ENCODE measurements at regions not wholly inside any gene's neighbourhood (a gene's known extent, or its start where the extent isn't known, plus 50 kb on each side); places are given as distances from the start of the nearest gene placed in this dataset.

GRCh38 chr10:88066319-88066718 lies 202.9 kb downstream of the PTEN start:
- Histone ChIP-seq H3K4me1 (ENCODE audit: control insufficient read depth, insufficient read depth, low read length) (no peaks in the 10 kb centered on the region), H3K4me3 (ENCODE audit: low read depth, low read length) (no peak overlapping the region), H3K27ac (ENCODE audit: low read depth, low read length) (no peak overlapping the region), H3K27me3 (ENCODE audit: control insufficient read depth, insufficient read depth, low read length) (no peaks in the 10 kb centered on the region), H3K36me3 (ENCODE audit: control insufficient read depth, insufficient read depth, low read length) (no peaks in the 10 kb centered on the region), H3K9me3 (ENCODE audit: control insufficient read depth, insufficient read depth, low read length) (no peaks in the 10 kb centered on the region)
- DNase-seq (ENCODE audit: low read depth in 4 of 6, low spot score in 6 of 6) = no peak
- WGBS (ENCODE audit: insufficient coverage) = no CpG with 5 or more reads among the region's 3 CpGs

GRCh38 chr10:88066876-88067275 lies 203.5 kb downstream of the PTEN start:
- no peak for DNase-seq (ENCODE audit: low read depth in 4 of 6, low spot score in 6 of 6)
- WGBS (ENCODE audit: insufficient coverage) = 92% methylated on average over 4 of the region's 6 CpGs
- H3K9me3 ChIP-seq (ENCODE audit: control insufficient read depth, insufficient read depth, low read length) = no peaks in the 10 kb centered on the region
- H3K4me1 ChIP-seq (ENCODE audit: control insufficient read depth, insufficient read depth, low read length) = no peaks in the 10 kb centered on the region
- H3K27me3 ChIP-seq (ENCODE audit: control insufficient read depth, insufficient read depth, low read length) = no peaks in the 10 kb centered on the region
- H3K27ac ChIP-seq (ENCODE audit: low read depth, low read length) = no peak overlapping the region
- no peak overlapping the region for H3K4me3 ChIP-seq (ENCODE audit: low read depth, low read length)
- H3K36me3 ChIP-seq (ENCODE audit: control insufficient read depth, insufficient read depth, low read length) = no peaks in the 10 kb centered on the region

GRCh38 chr10:88067737-88068136 lies 204.3 kb downstream of the PTEN start:
- no peak for DNase-seq (ENCODE audit: low read depth in 4 of 6, low spot score in 6 of 6)
- Histone ChIP-seq H3K27ac (ENCODE audit: low read depth, low read length) (no peak overlapping the region), H3K4me3 (ENCODE audit: low read depth, low read length) (no peak overlapping the region), H3K9me3 (ENCODE audit: control insufficient read depth, insufficient read depth, low read length) (no peaks in the 10 kb centered on the region), H3K27me3 (ENCODE audit: control insufficient read depth, insufficient read depth, low read length) (no peaks in the 10 kb centered on the region), H3K36me3 (ENCODE audit: control insufficient read depth, insufficient read depth, low read length) (no peaks in the 10 kb centered on the region), H3K4me1 (ENCODE audit: control insufficient read depth, insufficient read depth, low read length) (no peaks in the 10 kb centered on the region)

GRCh38 chr10:88069338-88069737 lies 205.9 kb downstream of the PTEN start:
- no peak overlapping the region for H3K27ac ChIP-seq (ENCODE audit: low read depth, low read length)

GRCh38 chr10:88070080-88070880 lies 206.9 kb downstream of the PTEN start:
- H3K36me3 ChIP-seq (ENCODE audit: control insufficient read depth, insufficient read depth, low read length) = no peaks in the 10 kb centered on the region
- no peaks in the 10 kb centered on the region for H3K27me3 ChIP-seq (ENCODE audit: control insufficient read depth, insufficient read depth, low read length)
- no peaks in the 10 kb centered on the region for H3K9me3 ChIP-seq (ENCODE audit: control insufficient read depth, insufficient read depth, low read length)
- WGBS (ENCODE audit: insufficient coverage) = 80% methylated on average over 9 of the region's 10 CpGs
- no peak for DNase-seq (ENCODE audit: low read depth in 4 of 6, low spot score in 6 of 6)
- no peaks in the 10 kb centered on the region for H3K4me1 ChIP-seq (ENCODE audit: control insufficient read depth, insufficient read depth, low read length)
- no peak overlapping the region for H3K27ac ChIP-seq (ENCODE audit: low read depth, low read length)
- no peak overlapping the region for H3K4me3 ChIP-seq (ENCODE audit: low read depth, low read length)

More at GRCh38 chr10:88069338-88069737, 205.9 kb downstream of the PTEN start:
- no peak for DNase-seq (ENCODE audit: low read depth in 4 of 6, low spot score in 6 of 6)
- Histone ChIP-seq H3K4me3 (ENCODE audit: low read depth, low read length) (no peak overlapping the region), H3K36me3 (ENCODE audit: control insufficient read depth, insufficient read depth, low read length) (no peaks in the 10 kb centered on the region), H3K4me1 (ENCODE audit: control insufficient read depth, insufficient read depth, low read length) (no peaks in the 10 kb centered on the region), H3K9me3 (ENCODE audit: control insufficient read depth, insufficient read depth, low read length) (no peaks in the 10 kb centered on the region), H3K27me3 (ENCODE audit: control insufficient read depth, insufficient read depth, low read length) (no peaks in the 10 kb centered on the region)
- 80% methylated on average over 1 of the region's 4 CpGs for WGBS (ENCODE audit: insufficient coverage)

GRCh38 chr10:88071879-88072278 lies 208.5 kb downstream of the PTEN start:
- WGBS (ENCODE audit: insufficient coverage) = 68% methylated on average over 4 of the region's 4 CpGs
- H3K27ac ChIP-seq (ENCODE audit: low read depth, low read length) = no peak overlapping the region
- H3K9me3 ChIP-seq (ENCODE audit: control insufficient read depth, insufficient read depth, low read length) = no peaks in the 10 kb centered on the region
- no peak overlapping the region for H3K4me3 ChIP-seq (ENCODE audit: low read depth, low read length)
- no peak for DNase-seq (ENCODE audit: low read depth in 4 of 6, low spot score in 6 of 6)
- no peaks in the 10 kb centered on the region for H3K27me3 ChIP-seq (ENCODE audit: control insufficient read depth, insufficient read depth, low read length)
- no peaks in the 10 kb centered on the region for H3K4me1 ChIP-seq (ENCODE audit: control insufficient read depth, insufficient read depth, low read length)
- no peaks in the 10 kb centered on the region for H3K36me3 ChIP-seq (ENCODE audit: control insufficient read depth, insufficient read depth, low read length)

GRCh38 chr10:88073682-88074081 lies 210.3 kb downstream of the PTEN start:
- no peaks in the 10 kb centered on the region for H3K4me1 ChIP-seq (ENCODE audit: control insufficient read depth, insufficient read depth, low read length)
- WGBS (ENCODE audit: insufficient coverage) = 79% methylated on average over 4 of the region's 4 CpGs
- no peaks in the 10 kb centered on the region for H3K27me3 ChIP-seq (ENCODE audit: control insufficient read depth, insufficient read depth, low read length)
- no peaks in the 10 kb centered on the region for H3K36me3 ChIP-seq (ENCODE audit: control insufficient read depth, insufficient read depth, low read length)
- no peak for DNase-seq (ENCODE audit: low read depth in 4 of 6, low spot score in 6 of 6)
- H3K4me3 ChIP-seq (ENCODE audit: low read depth, low read length) = no peak overlapping the region
- no peaks in the 10 kb centered on the region for H3K9me3 ChIP-seq (ENCODE audit: control insufficient read depth, insufficient read depth, low read length)
- H3K27ac ChIP-seq (ENCODE audit: low read depth, low read length) = no peak overlapping the region

GRCh38 chr10:88074971-88075370 lies 211.5 kb downstream of the PTEN start:
- H3K27me3 ChIP-seq (ENCODE audit: control insufficient read depth, insufficient read depth, low read length) = no peaks in the 10 kb centered on the region
- no peak for DNase-seq (ENCODE audit: low read depth in 4 of 6, low spot score in 6 of 6)
- H3K4me1 ChIP-seq (ENCODE audit: control insufficient read depth, insufficient read depth, low read length) = no peaks in the 10 kb centered on the region
- WGBS (ENCODE audit: insufficient coverage) = 91% methylated on average over 4 of the region's 5 CpGs
- no peak overlapping the region for H3K4me3 ChIP-seq (ENCODE audit: low read depth, low read length)
- no peak overlapping the region for H3K27ac ChIP-seq (ENCODE audit: low read depth, low read length)
- H3K36me3 ChIP-seq (ENCODE audit: control insufficient read depth, insufficient read depth, low read length) = no peaks in the 10 kb centered on the region
- H3K9me3 ChIP-seq (ENCODE audit: control insufficient read depth, insufficient read depth, low read length) = no peaks in the 10 kb centered on the region

- no peak for DNase-seq (ENCODE audit: low read depth in 4 of 6, low spot score in 6 of 6)
- Histone ChIP-seq H3K27me3 (ENCODE audit: control insufficient read depth, insufficient read depth, low read length) (no peaks in the 10 kb centered on the region), H3K4me1 (ENCODE audit: control insufficient read depth, insufficient read depth, low read length) (no peaks in the 10 kb centered on the region), H3K9me3 (ENCODE audit: control insufficient read depth, insufficient read depth, low read length) (no peaks in the 10 kb centered on the region), H3K27ac (ENCODE audit: low read depth, low read length) (no peak overlapping the region), H3K4me3 (ENCODE audit: low read depth, low read length) (no peak overlapping the region), H3K36me3 (ENCODE audit: control insufficient read depth, insufficient read depth, low read length) (no peaks in the 10 kb centered on the region)
- 84% methylated on average over 4 of the region's 10 CpGs for WGBS (ENCODE audit: insufficient coverage)
Observed at GRCh38 chr10:88076027-88076880, 212.8 kb downstream of the PTEN start.

- Histone ChIP-seq H3K27me3 (ENCODE audit: control insufficient read depth, insufficient read depth, low read length) (no peaks in the 10 kb centered on the region), H3K9me3 (ENCODE audit: control insufficient read depth, insufficient read depth, low read length) (no peaks in the 10 kb centered on the region), H3K4me1 (ENCODE audit: control insufficient read depth, insufficient read depth, low read length) (no peaks in the 10 kb centered on the region), H3K27ac (ENCODE audit: low read depth, low read length) (no peak overlapping the region), H3K36me3 (ENCODE audit: control insufficient read depth, insufficient read depth, low read length) (no peaks in the 10 kb centered on the region), H3K4me3 (ENCODE audit: low read depth, low read length) (no peak overlapping the region)
- 70% methylated on average over 2 of the region's 4 CpGs for WGBS (ENCODE audit: insufficient coverage)
- peak in 1 of 6 donors; percentile 74 for DNase-seq (ENCODE audit: low read depth in 4 of 6, low spot score in 6 of 6)
Observed at GRCh38 chr10:88077977-88078376, 214.6 kb downstream of the PTEN start.
